Mesendoderm (in vitro differentiated cells): ENCODE measurements at regions not wholly inside any gene's neighbourhood (a gene's known extent, or its start where the extent isn't known, plus 50 kb on each side); places are given as distances from the start of the nearest gene placed in this dataset.

Experiments
- DNase-seq: peaks from one replicate; pipeline ENCODE4 v3.0.0; 2013
- H2AK5ac ChIP-seq: 2 replicates; pipeline ENCODE4 v1.6.1; 2013; ENCODE audit warnings: low read length, inconsistent platforms
- H2BK120ac ChIP-seq: 2 replicates; pipeline ENCODE4 v1.6.1; 2013; ENCODE audit warnings: low read depth, mild to moderate bottlenecking, low read length, moderate library complexity, mixed read lengths
- H2BK15ac ChIP-seq: replicated peaks from 2 replicates; pipeline ENCODE4 v1.6.1; 2013; ENCODE audit warnings: low read depth, mild to moderate bottlenecking, moderate library complexity
- H2BK5ac ChIP-seq: 2 replicates; pipeline ENCODE4 v1.6.1; 2013; ENCODE audit warnings: low read length, inconsistent platforms
- H3K18ac ChIP-seq: 2 replicates; pipeline ENCODE4 v1.6.1; 2013; ENCODE audit warnings: mild to moderate bottlenecking, low read length, mixed read lengths
- H3K23ac ChIP-seq: one replicate; pipeline ENCODE4 v1.6.1; 2013; ENCODE audit warnings: low read length
- H3K27ac ChIP-seq: 2 replicates; pipeline ENCODE4 v1.5.1; 2013; ENCODE audit warnings: low read depth, mild to moderate bottlenecking, inconsistent platforms, low read length, moderate library complexity
- H3K27me3 ChIP-seq: 2 replicates; pipeline ENCODE4 v1.6.1; 2013; ENCODE audit warnings: low read length, control low read depth, mild to moderate bottlenecking, inconsistent platforms; ENCODE audit not compliant: insufficient read depth, poor library complexity
- H3K36me3 ChIP-seq: 2 replicates; pipeline ENCODE4 v1.6.1; 2013; ENCODE audit warnings: low read length, inconsistent platforms; ENCODE audit not compliant: control insufficient read depth, insufficient read depth
- H3K4ac ChIP-seq: one replicate; pipeline ENCODE4 v1.6.1; 2013; ENCODE audit warnings: low read depth, mild to moderate bottlenecking, low read length, moderate library complexity
- H3K4me1 ChIP-seq: 2 replicates; pipeline ENCODE4 v1.6.1; 2013; ENCODE audit warnings: low read depth, low read length, inconsistent platforms; ENCODE audit not compliant: control insufficient read depth
- H3K4me2 ChIP-seq: 2 replicates; pipeline ENCODE4 v1.6.1; 2013; ENCODE audit warnings: low read length
- H3K4me3 ChIP-seq: 2 replicates; pipeline ENCODE4 v1.5.1; 2013; ENCODE audit warnings: mild to moderate bottlenecking, low read length
- H3K56ac ChIP-seq: one replicate; pipeline ENCODE4 v1.6.1; 2013; ENCODE audit warnings: low read length
- H3K79me1 ChIP-seq: 2 replicates; pipeline ENCODE4 v1.6.1; 2013; ENCODE audit warnings: low read length, inconsistent platforms
- H3K79me2 ChIP-seq: 2 replicates; pipeline ENCODE4 v1.6.1; 2013; ENCODE audit warnings: mild to moderate bottlenecking, low read length; ENCODE audit not compliant: control insufficient read depth, insufficient read depth
- H3K9ac ChIP-seq: 2 replicates; pipeline ENCODE4 v1.6.1; 2013; ENCODE audit warnings: low read length, inconsistent platforms
- H4K5ac ChIP-seq: one replicate; pipeline ENCODE4 v1.6.1; 2013; ENCODE audit warnings: low read length
- H4K8ac ChIP-seq: one replicate; pipeline ENCODE4 v1.6.1; 2013; ENCODE audit warnings: low read depth, mild to moderate bottlenecking, control low read depth, low read length, moderate library complexity
- WGBS: extraction: QIAGEN DNeasy Blood & Tissue Kit; methylation state at CpG from one replicate; pipeline ENCODE4 v1.1.7; 2013; ENCODE audit warnings: low lambda C conversion rate, missing lambda C conversion rate; ENCODE audit not compliant: insufficient coverage; ENCODE audit errors: extremely low coverage; 5-methylcytosine and 5-hydroxymethylcytosine counted together

GRCh38 chr4:154927126-154927680, 146.1 kb downstream of the RBM46 start:
- Histone ChIP-seq H3K4ac (no peak overlapping the region), H4K8ac (no peak overlapping the region), H3K9ac (no peak overlapping the region), H2BK120ac (no peak overlapping the region), H3K23ac (no peak overlapping the region), H3K56ac (no peak overlapping the region), H3K4me1 (no peaks in the 10 kb centered on the region), H4K5ac (no peak overlapping the region), H2BK5ac (no peak overlapping the region), H3K79me1 (no peaks in the 10 kb centered on the region), H2BK15ac (no peak overlapping the region), H2AK5ac (no peak overlapping the region), H3K36me3 (no peaks in the 10 kb centered on the region), H3K27me3 (no peaks in the 10 kb centered on the region), H3K27ac (no peak overlapping the region), H3K4me2 (no peak overlapping the region), H3K4me3 (no peak overlapping the region), H3K18ac (no peak overlapping the region), H3K79me2 (no peaks in the 10 kb centered on the region)
- DNase-seq = peak; percentile 69
- no CpG with 5 or more reads among the region's 3 CpGs for WGBS

GRCh38 chr4:154928640-154929257, 147.7 kb downstream of the RBM46 start:
- H3K79me2 ChIP-seq = no peaks in the 10 kb centered on the region
- H3K18ac ChIP-seq = no peak overlapping the region
- H2AK5ac ChIP-seq = no peak overlapping the region
- H3K36me3 ChIP-seq = no peaks in the 10 kb centered on the region
- H3K23ac ChIP-seq = no peak overlapping the region
- no peaks in the 10 kb centered on the region for H3K79me1 ChIP-seq
- H3K4me2 ChIP-seq = no peak overlapping the region
- no CpG with 5 or more reads among the region's 6 CpGs for WGBS
- no peak overlapping the region for H2BK120ac ChIP-seq
- H3K4me3 ChIP-seq = no peak overlapping the region
- no peak overlapping the region for H3K4ac ChIP-seq
- no peak overlapping the region for H2BK5ac ChIP-seq
- no peak overlapping the region for H3K27ac ChIP-seq
- no peak overlapping the region for H2BK15ac ChIP-seq
- H3K27me3 ChIP-seq = no peaks in the 10 kb centered on the region
- DNase-seq = peak; percentile 71
- no peak overlapping the region for H4K8ac ChIP-seq
- no peaks in the 10 kb centered on the region for H3K4me1 ChIP-seq
- no peak overlapping the region for H4K5ac ChIP-seq
- no peak overlapping the region for H3K9ac ChIP-seq
- H3K56ac ChIP-seq = no peak overlapping the region

GRCh38 chr4:154936873-154937272, 155.8 kb downstream of the RBM46 start:
- no peak overlapping the region for H2BK5ac ChIP-seq
- H3K27me3 ChIP-seq = no peaks in the 10 kb centered on the region
- no peak overlapping the region for H3K18ac ChIP-seq
- H3K4me1 ChIP-seq = no peaks in the 10 kb centered on the region
- no peaks in the 10 kb centered on the region for H3K79me2 ChIP-seq
- WGBS = no CpG with 5 or more reads among the region's 3 CpGs
- no peak overlapping the region for H2AK5ac ChIP-seq
- H4K5ac ChIP-seq = no peak overlapping the region
- H3K4me3 ChIP-seq = no peak overlapping the region
- H4K8ac ChIP-seq = no peak overlapping the region
- H3K9ac ChIP-seq = no peak overlapping the region
- DNase-seq = no peak
- H3K4me2 ChIP-seq = no peak overlapping the region
- H3K27ac ChIP-seq = no peak overlapping the region
- no peak overlapping the region for H2BK15ac ChIP-seq
- H3K79me1 ChIP-seq = no peaks in the 10 kb centered on the region
- no peak overlapping the region for H3K56ac ChIP-seq
- H3K23ac ChIP-seq = no peak overlapping the region
- no peaks in the 10 kb centered on the region for H3K36me3 ChIP-seq
- no peak overlapping the region for H2BK120ac ChIP-seq
- no peak overlapping the region for H3K4ac ChIP-seq

GRCh38 chr4:154939851-154940250, 158.8 kb downstream of the RBM46 start:
- Histone ChIP-seq H3K4me2 (no peak overlapping the region), H4K8ac (no peak overlapping the region), H3K56ac (no peak overlapping the region), H3K18ac (no peak overlapping the region), H3K4ac (no peak overlapping the region), H3K23ac (no peak overlapping the region), H3K27ac (no peak overlapping the region), H2AK5ac (no peak overlapping the region), H3K9ac (no peak overlapping the region), H2BK15ac (no peak overlapping the region), H3K4me3 (no peak overlapping the region), H3K27me3 (no peaks in the 10 kb centered on the region), H3K79me1 (no peaks in the 10 kb centered on the region), H2BK120ac (no peak overlapping the region), H3K4me1 (no peaks in the 10 kb centered on the region), H3K79me2 (no peaks in the 10 kb centered on the region), H2BK5ac (no peak overlapping the region), H3K36me3 (no peaks in the 10 kb centered on the region), H4K5ac (no peak overlapping the region)
- no CpG with 5 or more reads among the region's 3 CpGs for WGBS
- DNase-seq = no peak

- Histone ChIP-seq H3K36me3 (no peaks in the 10 kb centered on the region), H4K8ac (no peak overlapping the region), H3K79me2 (no peaks in the 10 kb centered on the region), H2BK15ac (no peak overlapping the region), H3K4me1 (no peaks in the 10 kb centered on the region), H3K4me3 (no peak overlapping the region), H3K56ac (no peak overlapping the region), H2BK5ac (no peak overlapping the region), H3K4ac (no peak overlapping the region), H3K27ac (no peak overlapping the region), H2BK120ac (no peak overlapping the region), H4K5ac (no peak overlapping the region), H2AK5ac (no peak overlapping the region), H3K79me1 (no peaks in the 10 kb centered on the region), H3K9ac (no peak overlapping the region), H3K23ac (no peak overlapping the region), H3K4me2 (no peak overlapping the region), H3K27me3 (no peaks in the 10 kb centered on the region), H3K18ac (no peak overlapping the region)
- DNase-seq = no peak
These were observed 161.1 kb downstream of the RBM46 start for GRCh38 chr4:154942176-154942575.

- no peak overlapping the region for H3K27ac ChIP-seq
- no peak overlapping the region for H3K56ac ChIP-seq
- H2AK5ac ChIP-seq = no peak overlapping the region
- no peaks in the 10 kb centered on the region for H3K27me3 ChIP-seq
- no CpG with 5 or more reads among the region's 4 CpGs for WGBS
- H2BK15ac ChIP-seq = no peak overlapping the region
- no peak overlapping the region for H3K4me3 ChIP-seq
- H3K36me3 ChIP-seq = no peaks in the 10 kb centered on the region
- no peaks in the 10 kb centered on the region for H3K4me1 ChIP-seq
- H3K4me2 ChIP-seq = no peak overlapping the region
- no peak for DNase-seq
- no peak overlapping the region for H4K5ac ChIP-seq
- no peak overlapping the region for H3K4ac ChIP-seq
- H3K79me1 ChIP-seq = no peaks in the 10 kb centered on the region
- no peak overlapping the region for H3K9ac ChIP-seq
- H4K8ac ChIP-seq = no peak overlapping the region
- H2BK5ac ChIP-seq = no peak overlapping the region
- H3K79me2 ChIP-seq = no peaks in the 10 kb centered on the region
- no peak overlapping the region for H3K18ac ChIP-seq
- H3K23ac ChIP-seq = no peak overlapping the region
- no peak overlapping the region for H2BK120ac ChIP-seq
These were observed 163.9 kb downstream of the RBM46 start for GRCh38 chr4:154944996-154945395.
